GM18858 (cell line): ENCODE measurements at regions not wholly inside any gene's neighbourhood (a gene's known extent, or its start where the extent isn't known, plus 50 kb on each side); places are given as distances from the start of the nearest gene placed in this dataset.
"Not testable (repeated sequence)": the region's sequence is repeated elsewhere in the genome, so short reads cannot be mapped to it uniquely, and the experiment has no call there.

Experiments
- ATAC-seq: cut with Tn5 transposase; IDR thresholded peaks from one replicate; pipeline ENCODE4 v1.9.1; 2021; ENCODE audit not compliant: unreplicated experiment

DNA sequence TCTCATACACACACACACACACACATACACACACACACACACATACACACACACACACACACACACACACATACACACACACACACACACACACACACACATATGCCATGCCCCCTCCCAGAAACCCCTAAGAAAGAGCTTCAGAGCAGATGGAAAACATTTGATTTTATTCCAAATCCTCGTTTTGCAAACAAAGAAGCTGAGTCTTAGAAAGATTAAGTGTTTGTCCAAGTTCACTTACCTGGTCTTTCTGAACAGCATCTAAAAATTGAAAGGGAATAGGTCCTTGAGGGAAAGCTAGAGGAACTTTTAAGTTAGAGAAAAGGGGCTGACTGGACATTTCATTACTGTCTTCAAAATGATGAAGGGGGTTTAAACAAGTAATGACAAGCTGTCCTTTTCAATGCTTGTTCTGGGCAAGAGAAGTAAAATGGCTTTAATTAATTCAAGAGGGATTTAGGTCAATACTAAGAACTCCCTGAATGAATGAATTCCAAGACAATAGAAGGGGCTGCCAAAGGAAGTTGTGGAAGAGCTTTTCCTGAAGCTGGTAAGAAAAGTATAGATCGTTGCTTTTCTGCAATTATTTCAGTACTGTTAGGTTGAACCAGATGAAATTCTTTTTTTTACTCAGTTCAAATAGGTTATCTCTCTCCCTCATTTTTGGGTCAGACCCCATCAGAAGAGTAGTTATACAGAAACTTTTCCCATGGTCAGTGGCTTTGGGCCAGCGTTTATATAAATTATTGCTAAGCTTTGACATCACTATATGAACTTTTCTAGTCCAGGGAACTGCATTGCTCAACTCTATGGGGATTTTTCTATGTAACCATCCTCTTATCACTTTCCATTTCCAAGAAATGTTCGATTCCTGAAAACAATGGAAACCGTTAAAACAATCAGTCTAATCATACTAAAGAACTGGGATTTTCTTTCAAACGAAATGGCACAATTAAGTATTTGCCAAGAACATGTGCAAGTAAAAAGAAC is 261.4 kb downstream of the MTERF1 start:
- no peak for ATAC-seq

DNA sequence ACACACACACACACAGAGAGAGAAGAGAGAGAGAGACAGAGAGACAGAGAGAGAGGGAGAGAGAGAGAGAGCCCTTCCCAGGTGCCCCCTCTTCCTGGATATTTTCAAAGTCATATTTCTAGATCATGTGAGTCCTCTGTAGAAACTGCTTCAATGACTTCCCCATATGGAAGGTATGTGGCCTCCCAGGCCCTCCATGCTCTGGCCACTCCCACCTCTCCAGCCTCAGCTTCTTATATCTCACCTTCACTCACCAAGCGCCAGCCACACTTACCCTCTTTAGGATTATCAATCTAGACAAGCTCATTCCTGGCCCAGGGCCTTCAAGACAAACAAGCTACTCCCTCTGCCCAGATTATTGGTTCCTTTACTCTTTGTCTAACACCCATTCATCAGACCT is 259.7 kb downstream of the MTERF1 start:
- no peak for ATAC-seq

DNA sequence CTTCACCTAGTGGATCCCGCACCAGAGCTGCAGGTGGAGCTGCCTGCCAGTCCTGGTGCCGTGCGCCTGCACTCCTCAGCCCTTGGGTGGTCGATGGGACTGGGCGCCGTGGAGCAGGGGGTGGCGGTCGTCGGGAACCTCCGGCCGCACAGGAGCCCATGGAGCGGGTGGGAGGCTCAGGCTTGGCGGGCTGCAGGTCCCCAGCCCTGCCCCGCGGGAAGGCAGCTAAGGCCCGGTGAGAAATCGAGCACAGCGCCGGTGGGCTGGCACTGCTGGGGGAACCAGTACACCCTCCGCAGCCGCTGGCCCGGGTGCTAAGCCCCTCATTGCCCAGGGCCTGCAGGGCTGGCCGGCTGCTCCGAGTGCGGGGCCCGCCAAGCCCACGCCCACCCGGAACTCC is 253.2 kb downstream of the MTERF1 start:
- not testable (repeated sequence) for ATAC-seq

DNA sequence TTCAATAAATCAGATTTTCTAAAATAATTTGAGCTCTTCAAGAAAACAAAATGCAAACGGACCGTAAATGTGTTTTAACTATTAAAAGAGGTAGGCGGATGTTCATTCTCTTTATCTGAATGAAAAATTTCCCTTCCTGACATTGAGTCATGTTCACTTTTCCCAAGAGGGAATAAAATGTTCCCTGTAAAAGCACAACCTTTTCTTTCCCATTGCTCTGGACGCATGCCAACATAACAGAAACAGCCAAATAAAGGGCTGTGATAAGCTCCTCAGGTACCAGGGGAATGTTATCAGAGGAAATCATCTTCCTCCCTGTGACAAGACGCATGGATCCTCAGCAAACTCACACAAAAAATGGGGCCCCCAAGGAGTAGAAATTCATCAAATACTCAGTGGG is 251.8 kb downstream of the MTERF1 start:
- no peak for ATAC-seq

DNA sequence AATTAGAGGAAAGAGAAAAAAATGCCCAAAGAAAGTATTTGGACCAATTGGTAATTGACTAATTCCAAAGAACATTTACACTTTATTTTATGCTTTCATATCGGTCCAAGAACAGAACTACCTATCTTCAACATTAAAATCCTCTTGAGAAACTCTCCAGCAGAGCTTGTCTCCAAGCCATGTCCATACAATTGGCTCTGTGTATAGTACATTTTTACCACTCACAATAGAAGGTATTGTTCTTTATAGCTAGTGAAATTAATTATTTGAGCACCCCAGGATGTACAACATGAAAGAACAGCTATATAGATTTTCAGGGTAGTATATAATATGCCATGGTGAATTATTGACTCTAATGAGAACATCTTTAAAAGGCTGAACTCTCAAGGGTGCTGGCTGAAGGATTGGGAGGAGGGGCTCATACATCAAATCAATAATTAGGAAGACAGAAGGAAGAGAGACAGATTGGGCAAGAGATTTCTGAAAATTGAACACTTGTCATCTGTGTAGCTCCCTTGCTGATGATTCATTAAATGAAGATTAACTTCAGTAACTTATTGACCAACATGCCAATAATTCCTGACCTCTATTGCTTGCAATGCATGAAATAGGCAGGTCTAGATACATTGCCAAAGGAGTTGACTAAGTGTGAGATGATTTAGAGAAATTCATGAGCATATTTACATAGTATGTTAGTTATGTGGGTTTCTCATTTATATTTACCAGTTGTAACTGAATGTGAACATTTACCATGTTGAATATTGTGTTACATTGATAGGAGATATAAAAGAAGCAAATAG is 249.7 kb downstream of the MTERF1 start:
- ATAC-seq: no peak

DNA sequence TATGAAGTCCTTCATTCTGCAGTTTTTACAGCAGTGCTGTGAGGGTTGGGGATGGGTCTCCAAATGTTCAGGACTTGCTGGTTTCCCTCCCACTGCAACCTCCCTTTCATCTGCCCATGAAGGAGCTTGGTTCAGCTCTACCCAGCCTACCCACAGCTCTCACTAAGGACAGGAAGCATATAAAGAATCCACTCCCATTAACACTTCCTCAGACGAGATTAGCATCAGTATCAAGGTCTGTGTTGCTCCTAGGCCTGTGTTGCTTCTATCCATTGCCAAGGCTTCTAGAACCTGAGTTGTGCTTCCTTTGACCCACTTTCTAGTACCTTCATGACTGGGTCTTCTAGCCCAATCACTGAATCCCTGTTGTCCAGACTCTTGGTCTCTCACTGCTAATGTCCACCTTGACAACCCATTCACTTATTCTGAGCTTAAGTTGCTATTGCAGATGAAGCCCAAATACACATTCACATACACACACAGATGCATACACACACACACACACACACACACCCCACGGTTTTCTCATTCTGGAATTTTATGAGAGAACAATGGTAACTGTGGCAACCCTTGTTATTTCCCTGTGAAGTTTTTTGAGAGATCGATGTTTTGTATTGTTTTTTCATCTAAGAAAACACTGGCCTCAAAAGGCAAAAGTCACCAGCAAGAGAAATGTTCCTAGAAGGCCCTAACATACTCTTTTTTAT is 248.1 kb downstream of the MTERF1 start:
- ATAC-seq: no peak

DNA sequence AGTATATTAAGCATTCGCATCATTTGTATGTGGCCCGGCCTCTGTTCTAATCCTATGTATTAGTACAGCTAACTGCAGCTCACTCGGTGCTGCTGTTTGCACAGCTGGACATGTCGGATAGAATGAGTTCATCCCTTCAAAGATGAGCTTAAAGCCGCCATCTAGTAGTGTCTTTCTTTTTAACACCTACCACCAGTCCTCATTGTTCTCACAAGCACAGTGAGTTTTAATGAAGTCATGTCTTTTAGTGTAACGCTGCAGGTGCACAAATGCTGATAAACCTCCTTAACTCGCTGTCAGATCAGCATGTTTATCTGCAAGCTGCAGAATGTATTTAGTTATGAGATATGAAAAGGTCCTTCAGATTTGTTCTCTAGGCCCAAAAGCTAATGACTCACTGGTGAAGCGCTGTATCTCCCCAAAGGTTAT is 247.5 kb downstream of the MTERF1 start:
- ATAC-seq: no peak

DNA sequence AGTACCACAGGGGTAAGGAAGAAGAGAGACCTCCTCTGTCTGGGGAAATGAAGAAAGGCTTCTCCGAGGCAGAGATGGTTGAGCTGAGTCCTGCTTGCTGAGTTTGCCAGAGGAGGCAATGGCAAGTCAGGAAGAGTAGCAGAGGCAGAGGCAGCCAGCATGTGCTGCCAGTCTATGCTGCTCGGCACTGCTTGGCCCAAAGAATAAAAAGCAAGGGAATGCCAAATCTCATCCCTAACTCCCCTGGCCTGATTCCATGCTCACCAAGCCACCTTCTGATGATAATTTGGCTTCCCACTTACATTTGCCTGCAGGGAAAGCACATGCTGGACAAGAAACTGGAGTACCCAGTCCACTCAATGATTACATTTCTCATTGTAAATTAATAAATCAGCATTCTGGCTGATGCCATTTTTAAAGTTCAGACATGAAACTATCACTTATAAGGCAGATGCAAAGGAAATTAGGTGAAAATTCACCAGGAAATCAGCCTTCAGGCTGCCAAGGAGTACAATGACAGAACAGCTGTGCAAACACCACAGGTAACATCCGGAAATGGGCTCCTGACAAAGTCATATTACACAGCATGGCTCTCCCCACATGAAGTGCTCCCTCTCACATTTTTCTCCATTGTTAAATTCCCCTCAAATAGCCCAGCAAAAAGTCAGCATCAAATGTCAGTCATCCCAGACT is 245.9 kb downstream of the MTERF1 start:
- no peak for ATAC-seq

DNA sequence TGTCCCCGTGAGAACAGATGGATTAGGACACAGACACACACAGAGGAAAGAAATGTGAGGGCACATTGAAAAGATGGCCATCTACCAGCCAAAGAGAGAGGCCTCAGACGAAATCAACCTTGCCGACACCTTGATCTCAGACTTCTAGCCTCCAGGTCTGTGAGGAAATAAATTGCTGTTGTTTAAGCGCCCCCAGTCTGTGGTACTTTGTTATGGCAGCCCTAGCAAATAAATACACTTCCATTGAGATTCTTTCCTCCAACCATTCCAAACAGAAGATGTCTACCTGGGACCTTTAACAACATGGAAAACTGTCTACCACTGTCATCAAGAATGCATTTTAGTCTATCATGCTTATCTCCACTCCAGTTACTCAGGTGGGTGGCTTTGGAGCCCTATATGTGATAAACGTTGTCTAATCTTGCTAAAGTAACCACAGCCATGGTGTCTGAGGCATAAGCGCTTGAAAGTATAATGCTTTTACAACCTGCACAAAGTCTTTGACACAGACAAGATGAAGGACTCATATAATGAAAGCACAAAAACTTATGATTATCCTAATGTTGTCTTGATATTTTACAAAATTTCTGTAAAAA is 244.3 kb downstream of the MTERF1 start:
- ATAC-seq: peak; percentile 61

DNA sequence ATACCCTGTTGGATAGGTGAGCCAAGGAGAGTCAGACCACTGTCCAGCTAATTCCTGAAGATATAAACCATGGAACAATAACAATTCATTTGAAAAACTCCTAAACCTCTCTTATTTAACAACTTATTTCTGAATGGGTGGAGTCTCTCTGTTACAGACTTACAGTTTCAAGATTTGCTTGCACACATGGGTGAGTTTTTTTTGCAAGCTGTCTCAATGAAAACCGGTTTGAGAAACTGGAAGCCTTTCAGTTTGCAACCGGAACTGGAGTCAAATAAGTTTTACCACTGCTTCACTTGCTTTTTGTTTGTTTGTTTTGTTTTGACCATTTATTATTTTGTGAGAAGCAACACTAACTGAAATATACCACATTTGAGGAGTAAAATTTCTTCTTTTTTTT is 243.8 kb downstream of the MTERF1 start:
- no peak for ATAC-seq

DNA sequence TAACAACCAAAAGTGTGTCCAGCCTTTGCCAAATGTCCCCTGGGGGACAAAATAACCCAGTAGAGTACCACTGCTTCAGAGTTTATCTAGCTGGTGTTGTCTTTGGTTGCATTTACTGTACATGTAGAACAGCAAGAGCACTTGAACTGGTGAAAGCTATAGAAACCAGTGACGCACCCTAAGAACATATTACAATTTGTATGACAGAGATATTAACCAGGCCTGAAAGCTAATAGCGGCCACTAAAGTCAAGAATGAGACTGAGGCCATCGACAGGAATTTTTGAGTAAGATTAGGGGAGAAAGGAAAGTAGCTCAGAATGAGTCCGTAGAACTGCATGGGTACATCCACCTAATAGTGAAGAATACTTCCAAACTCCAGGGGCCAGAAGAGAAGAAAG is 236.2 kb downstream of the MTERF1 start:
- no peak for ATAC-seq

DNA sequence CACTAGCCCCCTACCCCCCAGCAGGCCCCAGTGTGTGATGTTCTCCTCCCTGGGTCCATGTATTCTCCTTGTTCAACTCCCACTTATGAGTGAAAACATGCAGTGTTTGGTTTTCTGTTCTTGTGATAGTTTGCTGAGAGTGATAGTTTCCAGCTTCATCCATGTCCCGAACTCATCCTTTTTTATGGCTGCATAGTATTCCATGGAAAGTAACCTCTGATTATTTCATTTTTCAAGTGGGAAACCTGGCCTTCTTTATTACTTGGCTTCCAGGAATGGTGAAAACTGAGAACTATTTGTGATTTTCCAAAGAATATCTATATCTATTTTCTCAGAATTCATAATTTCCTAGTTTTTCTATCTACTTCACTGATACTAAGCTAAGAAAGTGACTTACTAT is 235.0 kb downstream of the MTERF1 start:
- no peak for ATAC-seq

DNA sequence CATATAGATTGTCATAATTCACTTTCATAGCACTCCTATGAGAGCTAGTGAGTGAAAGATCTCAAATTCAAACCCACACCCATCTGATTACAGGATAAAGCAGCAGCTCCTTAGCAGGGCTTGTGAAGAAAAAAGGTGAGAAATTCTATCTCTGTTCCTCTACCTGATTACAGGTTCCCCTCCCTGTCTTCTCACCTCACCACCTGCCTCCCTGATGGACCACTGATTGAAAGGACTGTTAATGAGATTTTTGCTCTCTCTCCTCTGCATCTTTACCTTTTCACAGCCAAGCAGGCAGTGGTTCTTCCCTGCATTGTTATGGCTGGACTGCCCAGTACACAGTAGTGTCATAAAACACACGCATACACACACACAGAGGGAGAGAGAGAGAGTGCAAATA is 228.5 kb downstream of the MTERF1 start:
- ATAC-seq: no peak

DNA sequence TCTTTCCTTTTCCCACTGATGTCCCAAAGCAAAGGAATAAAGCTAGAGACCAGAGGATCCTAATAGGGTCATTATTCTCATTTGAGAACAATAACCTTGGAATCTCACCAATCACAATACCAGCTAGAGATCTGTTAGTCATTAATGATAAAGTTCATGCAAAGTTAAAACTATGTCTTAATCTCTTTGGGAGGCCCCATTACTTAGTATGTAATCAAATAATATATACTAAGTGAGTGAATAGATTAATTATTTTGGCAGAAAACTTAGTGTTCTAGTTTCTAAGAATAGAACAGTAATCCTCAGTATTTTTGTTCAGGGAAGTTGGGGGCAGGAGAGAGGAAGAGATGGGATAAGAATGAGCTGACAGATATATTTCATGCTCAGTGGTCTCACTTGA is 227.2 kb downstream of the MTERF1 start:
- ATAC-seq: no peak

DNA sequence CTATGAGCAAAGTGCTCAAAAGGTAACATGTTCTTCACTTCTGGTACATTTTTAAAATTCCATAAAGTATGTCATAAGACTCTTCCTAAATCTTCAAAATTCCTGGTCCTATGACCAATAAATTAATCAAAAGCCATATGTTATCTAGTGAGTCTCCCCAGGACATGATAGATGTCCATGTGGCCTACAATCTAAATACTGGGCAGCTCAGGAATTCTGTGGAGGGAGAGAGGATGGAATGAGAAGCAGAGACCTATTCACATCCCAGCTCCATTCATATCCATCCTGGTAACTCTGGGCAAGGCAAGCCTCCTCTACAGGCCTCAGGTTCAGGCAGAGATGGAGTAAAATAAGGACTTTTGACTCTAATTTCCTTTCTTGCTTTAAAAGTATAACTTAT is 224.8 kb downstream of the MTERF1 start:
- ATAC-seq: no peak

DNA sequence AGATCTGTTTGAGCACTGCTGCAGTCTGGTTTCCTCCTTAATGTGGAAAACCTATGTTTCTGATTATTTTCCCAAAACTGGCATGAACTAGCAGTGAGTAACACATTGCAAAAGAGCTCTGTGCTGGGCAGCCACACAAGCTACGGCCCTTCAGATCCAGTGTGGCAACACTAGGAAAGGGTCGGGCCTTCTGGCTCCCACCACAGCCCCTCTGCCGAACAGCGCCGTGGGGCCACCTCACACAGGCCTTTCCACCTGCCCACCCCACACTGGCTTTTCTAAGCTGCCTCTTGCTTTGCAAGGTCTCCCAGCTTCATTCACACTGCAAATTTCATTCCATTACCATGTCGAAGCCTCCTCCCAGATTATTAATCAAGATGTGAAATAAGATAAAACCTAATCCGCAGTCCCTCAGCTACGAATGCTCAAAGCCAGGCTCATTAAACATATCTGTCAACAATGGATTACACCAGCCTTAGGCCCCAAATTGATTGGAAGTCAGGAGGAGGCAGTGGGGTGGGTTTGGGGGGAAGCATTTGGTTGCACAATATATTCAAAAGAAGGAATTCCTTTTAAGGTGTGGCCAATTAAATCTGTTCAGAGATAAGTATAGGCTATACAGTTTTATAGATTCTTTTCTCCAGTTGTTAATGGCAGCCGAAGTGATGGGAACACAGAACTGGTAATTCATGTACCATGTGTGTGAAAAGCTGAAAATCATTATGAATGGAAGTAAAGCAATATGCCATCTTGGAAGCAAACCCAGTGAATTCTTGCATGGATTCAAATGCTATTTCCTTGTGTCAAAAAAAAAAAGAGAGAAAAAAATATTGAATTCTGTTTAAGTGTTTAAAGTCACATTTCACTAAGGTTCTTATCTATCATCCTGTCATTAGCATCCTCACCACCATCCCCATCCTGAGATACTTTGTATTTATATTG is 223.7 kb downstream of the MTERF1 start:
- ATAC-seq: no peak

DNA sequence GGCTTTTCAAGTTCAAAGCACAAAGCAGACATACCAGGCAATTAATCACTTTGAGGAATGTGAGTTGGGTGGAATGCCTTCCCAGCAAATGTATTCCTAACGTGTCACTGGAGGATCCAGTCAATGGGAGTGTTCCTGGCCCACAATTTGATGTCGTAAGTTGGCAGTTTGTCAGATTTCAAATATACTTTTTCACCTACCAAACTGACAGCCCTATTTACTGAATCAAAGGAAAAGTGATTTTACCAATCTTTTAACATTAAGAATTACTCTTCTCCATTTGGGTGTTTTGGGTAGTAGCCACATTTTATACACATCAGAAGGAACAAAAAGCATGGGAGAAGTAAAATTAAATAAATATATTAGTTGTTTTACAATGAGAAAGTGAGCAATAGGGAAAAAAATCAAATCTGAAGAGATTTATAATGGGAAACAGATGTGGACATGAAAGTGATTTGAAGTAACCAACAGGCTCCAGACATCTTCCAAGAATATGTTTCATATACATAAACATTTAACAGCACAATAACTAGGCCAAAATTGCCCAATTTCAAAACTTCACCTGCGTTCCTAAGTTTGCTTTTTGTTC is 222.9 kb downstream of the MTERF1 start:
- no peak for ATAC-seq

DNA sequence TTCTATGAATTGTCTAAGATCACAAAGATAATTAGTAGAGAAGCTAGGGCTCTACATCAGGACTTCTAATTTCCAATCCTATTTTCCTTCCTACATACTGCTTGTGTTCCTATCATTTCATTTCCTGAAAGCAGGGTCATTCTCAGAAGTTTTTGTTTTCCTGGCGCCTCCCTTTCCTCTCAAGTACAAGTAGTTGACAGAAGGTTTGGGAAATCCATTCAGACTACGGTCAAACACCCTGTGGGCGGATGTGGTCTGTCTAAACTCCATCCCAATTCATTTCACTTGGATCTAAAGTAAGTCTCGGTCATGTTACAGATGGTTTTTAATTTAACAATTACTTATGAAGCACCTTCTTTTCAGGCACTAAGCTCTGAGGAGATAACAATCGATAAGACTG is 221.4 kb downstream of the MTERF1 start:
- ATAC-seq: no peak
